GM12878 (cell line): ENCODE measurements at regions not wholly inside any gene's neighbourhood (a gene's known extent, or its start where the extent isn't known, plus 50 kb on each side); places are given as distances from the start of the nearest gene placed in this dataset.

Experiments used
- DPF2 ChIP-seq: fragments of 450-650 bp; IDR thresholded peaks from 2 replicates; pipeline ENCODE4 v1.6.1; 2017; ENCODE audit warnings: mild to moderate bottlenecking
- FOXK2 ChIP-seq: fragments of 450-650 bp; IDR thresholded peaks from 2 replicates; pipeline ENCODE4 v1.6.1; 2017; ENCODE audit warnings: mild to moderate bottlenecking, moderate library complexity
- KLF5 ChIP-seq: fragments of 450-650 bp; IDR thresholded peaks from 2 replicates; pipeline ENCODE4 v1.6.1; 2014; ENCODE audit warnings: mild to moderate bottlenecking; ENCODE audit not compliant: partially characterized antibody
- NFXL1 ChIP-seq: fragments of 450-650 bp; IDR thresholded peaks from 2 replicates; pipeline ENCODE4 v1.6.1; 2017; ENCODE audit warnings: antibody characterized with exemption, mild to moderate bottlenecking, borderline replicate concordance
- NFYB ChIP-seq: IDR thresholded peaks from 2 replicates; pipeline ENCODE4 v1.6.1; 2011; ENCODE audit warnings: low read depth, mild to moderate bottlenecking, low read length, improper control_type of control experiment, moderate library complexity; ENCODE audit not compliant: insufficient read depth
- SMAD5 ChIP-seq: IDR thresholded peaks from 2 replicates; pipeline ENCODE4 v1.6.1; 2016; ENCODE audit warnings: antibody characterized with exemption, low read depth
- SP1 ChIP-seq: IDR thresholded peaks from one replicate; pipeline ENCODE4 v1.6.1; 2011; ENCODE audit warnings: low read depth, low read length
- ZSCAN29 ChIP-seq: fragments of 450-650 bp; IDR thresholded peaks from 2 replicates; pipeline ENCODE4 v1.6.1; 2017; ENCODE audit warnings: mild to moderate bottlenecking, moderate library complexity
- ZZZ3 ChIP-seq: IDR thresholded peaks from 2 replicates; pipeline ENCODE4 v1.6.1; 2011; ENCODE audit warnings: low read depth; ENCODE audit not compliant: control insufficient read depth, insufficient read length
- TF ChIP-seq, protein P1 (sequence below): IDR thresholded peaks from 2 replicates; pipeline ENCODE4 v1.6.1; 2012; ENCODE audit warnings: low read depth, low read length, improper control_type of control experiment
- TF ChIP-seq, protein P2 (sequence below): IDR thresholded peaks from 2 replicates; pipeline ENCODE4 v1.6.1; 2012; ENCODE audit warnings: mild to moderate bottlenecking, low read depth, low read length

DNA sequence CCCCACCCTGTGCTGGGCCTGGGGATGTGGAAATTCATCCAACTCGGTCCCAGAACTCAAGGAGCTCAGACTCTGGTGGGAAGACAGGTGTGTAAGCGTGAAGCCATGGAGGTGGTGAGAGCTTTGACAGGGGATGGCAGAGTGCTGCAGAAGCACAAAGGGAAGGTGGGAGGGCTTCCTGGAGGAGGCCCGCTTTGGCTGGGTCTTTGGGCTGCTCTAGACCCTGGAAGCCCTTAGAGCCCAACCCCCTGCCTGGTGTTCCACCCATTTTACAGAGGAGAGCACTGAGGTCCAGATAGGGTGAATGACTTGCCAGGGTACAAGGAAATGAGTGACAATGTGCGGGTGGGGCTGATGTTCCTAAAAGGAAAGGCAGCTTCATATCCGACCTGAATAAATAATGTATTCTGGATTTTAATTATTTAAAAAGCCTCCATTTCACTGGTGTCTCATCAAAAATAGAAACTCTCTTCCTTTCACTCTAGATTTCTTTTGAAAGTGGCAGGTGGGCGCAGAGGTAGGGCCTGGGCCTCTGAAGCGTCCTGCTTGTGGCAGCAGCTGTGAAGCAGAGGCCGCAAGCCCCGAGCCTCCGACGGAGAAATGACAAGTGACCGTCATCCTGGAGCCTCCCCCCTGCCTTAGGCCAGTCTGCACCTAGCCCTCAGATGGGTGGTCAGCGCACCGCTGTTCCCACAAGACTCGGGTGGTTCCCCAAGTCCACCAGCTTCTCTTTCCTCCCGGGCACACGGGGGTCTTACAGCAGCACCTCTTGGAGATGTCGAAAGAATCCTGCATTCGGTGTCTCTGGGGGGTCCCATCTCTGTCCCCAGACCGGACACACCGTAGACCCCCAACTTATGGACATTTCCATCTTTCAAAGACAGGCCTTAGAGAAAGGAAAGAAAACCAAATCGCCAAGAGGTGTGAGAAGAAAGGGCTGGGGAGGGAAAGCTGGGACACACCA lies 71.0 kb upstream of the TAF1B start (continued):
- TF ChIP-seq, protein P1, sequence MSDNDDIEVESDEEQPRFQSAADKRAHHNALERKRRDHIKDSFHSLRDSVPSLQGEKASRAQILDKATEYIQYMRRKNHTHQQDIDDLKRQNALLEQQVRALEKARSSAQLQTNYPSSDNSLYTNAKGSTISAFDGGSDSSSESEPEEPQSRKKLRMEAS, result no peak
- TF ChIP-seq KLF5, result no peak
- no peak for TF ChIP-seq NFXL1
- no peak for TF ChIP-seq ZSCAN29
- TF ChIP-seq NFYB, result no peak
- TF ChIP-seq ZZZ3, result no peak
- TF ChIP-seq SP1, result no peak
- TF ChIP-seq FOXK2, result no peak
- TF ChIP-seq, protein P2, sequence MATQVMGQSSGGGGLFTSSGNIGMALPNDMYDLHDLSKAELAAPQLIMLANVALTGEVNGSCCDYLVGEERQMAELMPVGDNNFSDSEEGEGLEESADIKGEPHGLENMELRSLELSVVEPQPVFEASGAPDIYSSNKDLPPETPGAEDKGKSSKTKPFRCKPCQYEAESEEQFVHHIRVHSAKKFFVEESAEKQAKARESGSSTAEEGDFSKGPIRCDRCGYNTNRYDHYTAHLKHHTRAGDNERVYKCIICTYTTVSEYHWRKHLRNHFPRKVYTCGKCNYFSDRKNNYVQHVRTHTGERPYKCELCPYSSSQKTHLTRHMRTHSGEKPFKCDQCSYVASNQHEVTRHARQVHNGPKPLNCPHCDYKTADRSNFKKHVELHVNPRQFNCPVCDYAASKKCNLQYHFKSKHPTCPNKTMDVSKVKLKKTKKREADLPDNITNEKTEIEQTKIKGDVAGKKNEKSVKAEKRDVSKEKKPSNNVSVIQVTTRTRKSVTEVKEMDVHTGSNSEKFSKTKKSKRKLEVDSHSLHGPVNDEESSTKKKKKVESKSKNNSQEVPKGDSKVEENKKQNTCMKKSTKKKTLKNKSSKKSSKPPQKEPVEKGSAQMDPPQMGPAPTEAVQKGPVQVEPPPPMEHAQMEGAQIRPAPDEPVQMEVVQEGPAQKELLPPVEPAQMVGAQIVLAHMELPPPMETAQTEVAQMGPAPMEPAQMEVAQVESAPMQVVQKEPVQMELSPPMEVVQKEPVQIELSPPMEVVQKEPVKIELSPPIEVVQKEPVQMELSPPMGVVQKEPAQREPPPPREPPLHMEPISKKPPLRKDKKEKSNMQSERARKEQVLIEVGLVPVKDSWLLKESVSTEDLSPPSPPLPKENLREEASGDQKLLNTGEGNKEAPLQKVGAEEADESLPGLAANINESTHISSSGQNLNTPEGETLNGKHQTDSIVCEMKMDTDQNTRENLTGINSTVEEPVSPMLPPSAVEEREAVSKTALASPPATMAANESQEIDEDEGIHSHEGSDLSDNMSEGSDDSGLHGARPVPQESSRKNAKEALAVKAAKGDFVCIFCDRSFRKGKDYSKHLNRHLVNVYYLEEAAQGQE, result no peak
- TF ChIP-seq DPF2, result no peak
- TF ChIP-seq SMAD5, result no peak
